ENCODE measurements at regions not wholly inside any gene's neighbourhood (a gene's known extent, or its start where the extent isn't known, plus 50 kb on each side); places are given as distances from the start of the nearest gene placed in this dataset.

DNA sequence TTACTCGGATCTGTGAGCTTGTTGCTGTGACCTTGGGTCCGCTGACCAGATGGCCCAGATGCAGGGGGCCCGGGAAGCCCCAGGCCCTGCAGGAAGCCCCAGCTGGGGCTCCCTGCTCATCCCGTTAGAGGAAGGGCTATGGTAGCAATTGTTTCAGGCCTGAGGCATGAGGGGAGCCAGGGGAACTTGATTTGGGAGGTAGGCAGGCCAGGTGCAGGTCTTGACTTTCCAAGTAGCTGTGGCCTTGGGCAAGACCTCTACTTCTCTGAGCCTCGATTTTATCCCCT, 55.0 kb upstream of the CXCL12 start:
- peaks cover 30% of the 10 kb centered on the region for H3K4me1 Mint-ChIP-seq
- Histone ChIP-seq H2AFZ (ENCODE audit: insufficient read depth, low read depth, low read length, poor library complexity, severe bottlenecking) (no peak overlapping the region), H3K4me1 (ENCODE audit: control insufficient read depth in 1 of 2, insufficient read depth in 2 of 2, low read length in 2 of 2) (peaks cover 33 to 34% of the 10 kb centered on the region in 2 donors), H3K9ac (ENCODE audit: insufficient read depth, low read length, poor library complexity, severe bottlenecking) (no peak overlapping the region), H4K20me1 (ENCODE audit: insufficient read depth, low read length) (no peaks in the 10 kb centered on the region), H3K36me3 (replicated peaks in 1 of 2; ENCODE audit: control insufficient read depth in 1 of 2, insufficient read depth in 2 of 2, low read length in 2 of 2) (no peaks in the 10 kb centered on the region), H3K27ac (ENCODE audit: low read depth in 1 of 2, low read length in 2 of 2) (peak overlapping the region; percentile 89 to 92), H3K4me2 (replicated peaks; ENCODE audit: extremely low read depth, low read length, poor library complexity, severe bottlenecking) (no peak overlapping the region), H3K4me3 (replicated peaks in 1 of 3; ENCODE audit: low read depth in 2 of 3, low read length in 3 of 3) (no peak overlapping the region), H3K9me3 (replicated peaks in 1 of 2; ENCODE audit: control insufficient read depth in 1 of 2, insufficient read depth in 1 of 2, low read length in 2 of 2) (peaks cover 5 to 6% of the 10 kb centered on the region in 2 donors), H3K79me2 (ENCODE audit: insufficient read depth, low read length) (no peaks in the 10 kb centered on the region), H3K27me3 (ENCODE audit: control insufficient read depth in 2 of 2, insufficient read depth in 2 of 2, low read length in 2 of 2) (no peaks in the 10 kb centered on the region)
- peaks cover 0 to 22% (median 10%) of the 10 kb centered on the region in 7 donors for H3K9me3 Mint-ChIP-seq
- 93% methylated on average over 4 of the region's 5 CpGs for WGBS (ENCODE audit: insufficient coverage)
- peaks cover 0 to 5% of the 10 kb centered on the region in 2 donors for H3K36me3 Mint-ChIP-seq
- H3K4me3 Mint-ChIP-seq, result no peak overlapping the region
- H3K27me3 Mint-ChIP-seq (ENCODE audit: low read depth in 3 of 3), result peaks cover 1 to 3% (median 2%) of the 10 kb centered on the region in 3 donors
- peak overlapping the region in 1 of 7 donors; percentile 76 for H3K27ac Mint-ChIP-seq
- no peak for DNase-seq
- intact Hi-C loops (cut with micrococcal nuclease), result no loop called here
- TF ChIP-seq, protein P1, sequence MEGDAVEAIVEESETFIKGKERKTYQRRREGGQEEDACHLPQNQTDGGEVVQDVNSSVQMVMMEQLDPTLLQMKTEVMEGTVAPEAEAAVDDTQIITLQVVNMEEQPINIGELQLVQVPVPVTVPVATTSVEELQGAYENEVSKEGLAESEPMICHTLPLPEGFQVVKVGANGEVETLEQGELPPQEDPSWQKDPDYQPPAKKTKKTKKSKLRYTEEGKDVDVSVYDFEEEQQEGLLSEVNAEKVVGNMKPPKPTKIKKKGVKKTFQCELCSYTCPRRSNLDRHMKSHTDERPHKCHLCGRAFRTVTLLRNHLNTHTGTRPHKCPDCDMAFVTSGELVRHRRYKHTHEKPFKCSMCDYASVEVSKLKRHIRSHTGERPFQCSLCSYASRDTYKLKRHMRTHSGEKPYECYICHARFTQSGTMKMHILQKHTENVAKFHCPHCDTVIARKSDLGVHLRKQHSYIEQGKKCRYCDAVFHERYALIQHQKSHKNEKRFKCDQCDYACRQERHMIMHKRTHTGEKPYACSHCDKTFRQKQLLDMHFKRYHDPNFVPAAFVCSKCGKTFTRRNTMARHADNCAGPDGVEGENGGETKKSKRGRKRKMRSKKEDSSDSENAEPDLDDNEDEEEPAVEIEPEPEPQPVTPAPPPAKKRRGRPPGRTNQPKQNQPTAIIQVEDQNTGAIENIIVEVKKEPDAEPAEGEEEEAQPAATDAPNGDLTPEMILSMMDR (IDR thresholded peaks at IDR 0.05), result no peak

DNA sequence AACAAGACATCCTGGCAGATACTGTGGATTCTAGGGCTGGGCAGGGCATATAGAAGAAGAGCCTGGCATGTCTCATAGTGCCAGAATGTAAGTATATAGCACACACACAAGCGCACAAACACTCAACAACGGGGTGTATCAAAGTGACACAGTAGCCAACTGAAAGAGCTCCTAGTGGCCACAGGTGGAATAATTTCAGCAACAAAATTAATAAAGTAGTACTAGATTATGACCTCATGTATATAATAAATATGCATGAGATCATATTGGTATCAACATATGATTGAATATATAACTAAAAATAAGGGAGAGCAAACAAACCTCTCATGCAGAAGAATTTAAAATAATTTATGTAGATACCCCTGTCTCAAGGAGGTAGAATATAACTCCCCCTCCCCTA, 72.4 kb upstream of the CXCL12 start:
- Histone ChIP-seq H3K9me3 (replicated peaks in 1 of 2; ENCODE audit: control insufficient read depth in 1 of 2, insufficient read depth in 1 of 2, low read length in 2 of 2) (no peaks in the 10 kb centered on the region), H3K4me3 (replicated peaks in 1 of 3; ENCODE audit: low read depth in 2 of 3, low read length in 3 of 3) (no peak overlapping the region), H3K4me1 (ENCODE audit: control insufficient read depth in 1 of 2, insufficient read depth in 2 of 2, low read length in 2 of 2) (no peaks in the 10 kb centered on the region), H3K36me3 (replicated peaks in 1 of 2; ENCODE audit: control insufficient read depth in 1 of 2, insufficient read depth in 2 of 2, low read length in 2 of 2) (no peaks in the 10 kb centered on the region), H3K4me2 (replicated peaks; ENCODE audit: extremely low read depth, low read length, poor library complexity, severe bottlenecking) (no peak overlapping the region), H3K79me2 (ENCODE audit: insufficient read depth, low read length) (no peaks in the 10 kb centered on the region), H4K20me1 (ENCODE audit: insufficient read depth, low read length) (no peaks in the 10 kb centered on the region), H3K27me3 (ENCODE audit: control insufficient read depth in 2 of 2, insufficient read depth in 2 of 2, low read length in 2 of 2) (no peaks in the 10 kb centered on the region), H3K9ac (ENCODE audit: insufficient read depth, low read length, poor library complexity, severe bottlenecking) (no peak overlapping the region), H2AFZ (ENCODE audit: insufficient read depth, low read depth, low read length, poor library complexity, severe bottlenecking) (no peak overlapping the region), H3K27ac (ENCODE audit: low read depth in 1 of 2, low read length in 2 of 2) (no peak overlapping the region)
- intact Hi-C loops (cut with micrococcal nuclease), result no loop called here
- DNase-seq, result no peak
- peaks cover 0 to 2% (median 2%) of the 10 kb centered on the region in 3 donors for H3K27me3 Mint-ChIP-seq (ENCODE audit: low read depth in 3 of 3)
- TF ChIP-seq, protein P1 (IDR thresholded peaks at IDR 0.05), result no peak
- WGBS (ENCODE audit: insufficient coverage), result no CpG with 5 or more reads among the region's 2 CpGs
- H3K36me3 Mint-ChIP-seq, result no peaks in the 10 kb centered on the region
- H3K27ac Mint-ChIP-seq, result no peak overlapping the region
- H3K9me3 Mint-ChIP-seq, result peaks cover 0 to 12% (median 5%) of the 10 kb centered on the region in 7 donors
- no peak overlapping the region for H3K4me3 Mint-ChIP-seq
- H3K4me1 Mint-ChIP-seq, result peaks cover 2% of the 10 kb centered on the region

All from CD14-positive monocyte (primary cell).